Activated T-cell treated with anti-CD3 and anti-CD28 coated beads, Interleukin-2, amount 50 U/mL, for 24 hours (primary cell): ENCODE measurements at regions not wholly inside any gene's neighbourhood (a gene's known extent, or its start where the extent isn't known, plus 50 kb on each side); places are given as distances from the start of the nearest gene placed in this dataset.

Experiments
- DNase-seq: peaks from one replicate; pipeline ENCODE4 v3.0.0-alpha.2; 2020
- H3K27ac Mint-ChIP-seq: 2 replicates; pipeline ENCODE4 v1.8.0; 2020; ENCODE audit warnings: mild to moderate bottlenecking, mixed read lengths
- H3K27me3 Mint-ChIP-seq: 2 replicates; pipeline ENCODE4 v1.8.0; 2020; ENCODE audit warnings: mixed read lengths
- H3K36me3 Mint-ChIP-seq: 2 replicates; pipeline ENCODE4 v1.8.0; 2020; ENCODE audit warnings: low read depth, mixed read lengths
- H3K4me1 Mint-ChIP-seq: 2 replicates; pipeline ENCODE4 v1.8.0; 2020; ENCODE audit warnings: low read depth, mixed read lengths
- H3K4me3 Mint-ChIP-seq: 2 replicates; pipeline ENCODE4 v1.8.0; 2020; ENCODE audit warnings: mild to moderate bottlenecking, moderate library complexity, mixed read lengths
- H3K9me3 Mint-ChIP-seq: 2 replicates; pipeline ENCODE4 v1.8.0; 2020; ENCODE audit warnings: mixed read lengths

GRCh38 chr11:97974798-97975498 is 1045.8 kb upstream of the CNTN5 start:
- Mint-ChIP-seq H3K36me3 (no peaks in the 10 kb centered on the region), H3K27me3 (no peaks in the 10 kb centered on the region), H3K4me1 (no peaks in the 10 kb centered on the region), H3K9me3 (peaks cover 3% of the 10 kb centered on the region), H3K4me3 (no peak overlapping the region), H3K27ac (no peak overlapping the region)
- DNase-seq = no peak

- no peaks in the 10 kb centered on the region for H3K4me1 Mint-ChIP-seq
- no peak overlapping the region for H3K4me3 Mint-ChIP-seq
- peaks cover 3% of the 10 kb centered on the region for H3K9me3 Mint-ChIP-seq
- DNase-seq = no peak
- no peaks in the 10 kb centered on the region for H3K27me3 Mint-ChIP-seq
- H3K36me3 Mint-ChIP-seq = no peaks in the 10 kb centered on the region
- no peak overlapping the region for H3K27ac Mint-ChIP-seq
These were observed 1043.0 kb upstream of the CNTN5 start for GRCh38 chr11:97977726-97978125.

- DNase-seq = no peak
- Mint-ChIP-seq H3K4me3 (no peak overlapping the region), H3K9me3 (peaks cover 3% of the 10 kb centered on the region), H3K4me1 (no peaks in the 10 kb centered on the region), H3K27ac (no peak overlapping the region), H3K27me3 (no peaks in the 10 kb centered on the region), H3K36me3 (no peaks in the 10 kb centered on the region)
These were observed 1041.0 kb upstream of the CNTN5 start for GRCh38 chr11:97979741-97980140.

- Mint-ChIP-seq H3K4me1 (no peaks in the 10 kb centered on the region), H3K27ac (no peak overlapping the region), H3K36me3 (no peaks in the 10 kb centered on the region), H3K4me3 (no peak overlapping the region), H3K9me3 (peaks cover 8% of the 10 kb centered on the region), H3K27me3 (no peaks in the 10 kb centered on the region)
- no peak for DNase-seq
These were observed 1038.2 kb upstream of the CNTN5 start for GRCh38 chr11:97982512-97982911.

- Mint-ChIP-seq H3K36me3 (no peaks in the 10 kb centered on the region), H3K27ac (no peak overlapping the region), H3K4me1 (no peaks in the 10 kb centered on the region), H3K4me3 (no peak overlapping the region), H3K9me3 (peaks cover 13% of the 10 kb centered on the region), H3K27me3 (no peaks in the 10 kb centered on the region)
- DNase-seq = no peak
These were observed 1031.6 kb upstream of the CNTN5 start for GRCh38 chr11:97989121-97989520.

- no peaks in the 10 kb centered on the region for H3K27me3 Mint-ChIP-seq
- H3K4me1 Mint-ChIP-seq = no peaks in the 10 kb centered on the region
- no peaks in the 10 kb centered on the region for H3K36me3 Mint-ChIP-seq
- H3K27ac Mint-ChIP-seq = no peak overlapping the region
- H3K9me3 Mint-ChIP-seq = peaks cover 13% of the 10 kb centered on the region
- H3K4me3 Mint-ChIP-seq = no peak overlapping the region
- no peak for DNase-seq
These were observed 1030.4 kb upstream of the CNTN5 start for GRCh38 chr11:97990162-97990920.

GRCh38 chr11:97993562-97993961 is 1027.2 kb upstream of the CNTN5 start:
- DNase-seq = no peak
- Mint-ChIP-seq H3K36me3 (no peaks in the 10 kb centered on the region), H3K4me1 (no peaks in the 10 kb centered on the region), H3K27ac (no peak overlapping the region), H3K9me3 (peaks cover 11% of the 10 kb centered on the region), H3K27me3 (no peaks in the 10 kb centered on the region), H3K4me3 (no peak overlapping the region)

GRCh38 chr11:97995874-97996273 is 1024.9 kb upstream of the CNTN5 start:
- Mint-ChIP-seq H3K36me3 (no peaks in the 10 kb centered on the region), H3K27me3 (no peaks in the 10 kb centered on the region), H3K4me1 (no peaks in the 10 kb centered on the region), H3K4me3 (no peak overlapping the region), H3K27ac (no peak overlapping the region), H3K9me3 (peaks cover 8% of the 10 kb centered on the region)
- DNase-seq = no peak

GRCh38 chr11:97996762-97997161 is 1024.0 kb upstream of the CNTN5 start:
- H3K9me3 Mint-ChIP-seq = peaks cover 8% of the 10 kb centered on the region
- H3K27me3 Mint-ChIP-seq = no peaks in the 10 kb centered on the region
- H3K4me1 Mint-ChIP-seq = no peaks in the 10 kb centered on the region
- no peak overlapping the region for H3K4me3 Mint-ChIP-seq
- H3K36me3 Mint-ChIP-seq = no peaks in the 10 kb centered on the region
- DNase-seq = no peak
- H3K27ac Mint-ChIP-seq = no peak overlapping the region

GRCh38 chr11:98003606-98004371 is 1017.0 kb upstream of the CNTN5 start:
- no peak for DNase-seq
- no peaks in the 10 kb centered on the region for H3K36me3 Mint-ChIP-seq
- no peaks in the 10 kb centered on the region for H3K27me3 Mint-ChIP-seq
- no peak overlapping the region for H3K4me3 Mint-ChIP-seq
- no peaks in the 10 kb centered on the region for H3K4me1 Mint-ChIP-seq
- H3K9me3 Mint-ChIP-seq = peaks cover 3% of the 10 kb centered on the region
- H3K27ac Mint-ChIP-seq = no peak overlapping the region

- Mint-ChIP-seq H3K4me1 (no peaks in the 10 kb centered on the region), H3K4me3 (no peak overlapping the region), H3K27me3 (no peaks in the 10 kb centered on the region), H3K36me3 (no peaks in the 10 kb centered on the region), H3K27ac (no peak overlapping the region), H3K9me3 (peaks cover 10% of the 10 kb centered on the region)
- no peak for DNase-seq
These were observed 1013.7 kb upstream of the CNTN5 start for GRCh38 chr11:98007072-98007471.

- Mint-ChIP-seq H3K9me3 (peaks cover 2% of the 10 kb centered on the region), H3K27me3 (no peaks in the 10 kb centered on the region), H3K4me1 (no peaks in the 10 kb centered on the region), H3K27ac (no peak overlapping the region), H3K36me3 (no peaks in the 10 kb centered on the region), H3K4me3 (no peak overlapping the region)
- DNase-seq = no peak
These were observed 993.1 kb upstream of the CNTN5 start for GRCh38 chr11:98027652-98028051.

- DNase-seq = no peak
- Mint-ChIP-seq H3K9me3 (peaks cover 10% of the 10 kb centered on the region), H3K36me3 (no peaks in the 10 kb centered on the region), H3K4me1 (no peaks in the 10 kb centered on the region), H3K4me3 (no peak overlapping the region), H3K27me3 (no peaks in the 10 kb centered on the region), H3K27ac (no peak overlapping the region)
These were observed 990.9 kb upstream of the CNTN5 start for GRCh38 chr11:98029832-98030231.

- Mint-ChIP-seq H3K9me3 (peaks cover 26% of the 10 kb centered on the region), H3K27me3 (no peaks in the 10 kb centered on the region), H3K4me3 (no peak overlapping the region), H3K27ac (no peak overlapping the region), H3K4me1 (no peaks in the 10 kb centered on the region), H3K36me3 (no peaks in the 10 kb centered on the region)
- no peak for DNase-seq
These were observed 983.9 kb upstream of the CNTN5 start for GRCh38 chr11:98036810-98037209.
